K562 (cell line): ENCODE measurements at regions not wholly inside any gene's neighbourhood (a gene's known extent, or its start where the extent isn't known, plus 50 kb on each side); places are given as distances from the start of the nearest gene placed in this dataset.

Source experiments
- ATAC-seq: fragments of 200-7000 bp; cut with Tn5 transposase; 3 replicates; pipeline ENCODE4 v1.9.1; 2020; ENCODE audit warnings: moderate library complexity
- BruUV-seq: library from RNA; stranded (reverse); fragments of 400-500 nt; replicated peaks from 2 replicates; lab custom pipeline; 2021; lab: Mats Ljungman, UMichigan
- CTCF ChIA-PET: fragments of 300-600 bp; formaldehyde crosslinking; extraction: SDS; loops from one replicate; lab custom pipeline; 2021; ENCODE audit warnings: low intra/inter-chr PET ratio; lab: Yijun Ruan, JAX
- POLR2A ChIA-PET: fragments of 300-600, 350-650 bp; sonication (Branson Sonifier 250); formaldehyde crosslinking; extraction: SDS; loops from one replicate; lab custom pipeline; 2021; ENCODE audit warnings: antibody characterized with exemption, inconsistent platforms; lab: Yijun Ruan, JAX
- DNase-seq, 4 experiments: peaks; one replicate each; pipeline versions ENCODE4 v3.0.0 to v3.0.0-alpha.2; 2011 to 2018; ENCODE audit warnings: low spot score in 3 of 4, mixed read lengths in 3 of 4; ENCODE audit errors: extremely low read depth in 1 of 4
- FAIRE-seq: peaks from 2 replicates; lab custom pipeline; 2011; peaks lifted over from hg19 to GRCh38; lab: Jason Lieb, UNC
- H2AFZ ChIP-seq: 2 replicates; pipeline ENCODE4 v1.6.0; 2011; ENCODE audit warnings: low read depth, low read length, control low read depth, inconsistent platforms
- H3K27ac ChIP-seq: fragments of 200-600 bp; 3 replicates; pipeline ENCODE4 v1.8.0; 2011; ENCODE audit warnings: low read depth, mild to moderate bottlenecking, control low read depth, inconsistent platforms, low read length, moderate library complexity, mixed read lengths; ENCODE audit errors: extremely low read depth
- H3K27me3 ChIP-seq, 2 experiments: fragments of 300-600 bp in 1 of 2; 2 replicates in 1 of 2; 3 replicates in 1 of 2; pipeline versions ENCODE4 v1.6.0 to v1.8.0; 2011; ENCODE audit warnings: inconsistent platforms in 2 of 2, low read length in 2 of 2, mild to moderate bottlenecking in 1 of 2, mixed read lengths in 1 of 2, moderate library complexity in 1 of 2; ENCODE audit not compliant: control insufficient read depth in 2 of 2, insufficient read depth in 2 of 2
- H3K36me3 ChIP-seq: fragments of 300-600 bp; 3 replicates; pipeline ENCODE4 v1.8.0; 2011; ENCODE audit warnings: mild to moderate bottlenecking, low read length, inconsistent platforms; ENCODE audit not compliant: control insufficient read depth, insufficient read depth
- H3K4me1 ChIP-seq, 2 experiments: fragments of 200-600 bp in 1 of 2; replicated peaks in 1 of 2; 2 replicates in 1 of 2; 3 replicates in 1 of 2; pipeline versions ENCODE4 v1.5.1 to v1.8.0; 2011; ENCODE audit warnings: inconsistent platforms in 2 of 2, low read length in 2 of 2, mild to moderate bottlenecking in 1 of 2, mixed read lengths in 1 of 2, moderate library complexity in 1 of 2; ENCODE audit not compliant: control insufficient read depth in 2 of 2, insufficient read depth in 2 of 2
- H3K4me2 ChIP-seq: 2 replicates; pipeline ENCODE4 v1.6.1; 2011; ENCODE audit warnings: low read length, control low read depth, inconsistent platforms, mixed read lengths; ENCODE audit not compliant: insufficient read depth
- H3K4me3 ChIP-seq: fragments of 200-600 bp; sonication (generic), shearing (Covaris generic); 2 replicates; pipeline ENCODE4 v1.5.1; 2016; ENCODE audit warnings: control low read depth, inconsistent platforms
- H3K79me2 ChIP-seq: fragments of 200-600 bp; 3 replicates; pipeline ENCODE4 v1.8.0; 2011; ENCODE audit warnings: low read length, inconsistent platforms; ENCODE audit not compliant: control insufficient read depth, insufficient read depth
- H3K9ac ChIP-seq, 2 experiments: 2 replicates each; pipeline versions ENCODE4 v1.6.0 to v1.6.1; 2011; ENCODE audit warnings: low read depth in 2 of 2, low read length in 2 of 2, control low read depth in 1 of 2, inconsistent platforms in 1 of 2, mild to moderate bottlenecking in 1 of 2, mixed read lengths in 1 of 2; ENCODE audit not compliant: insufficient read depth in 1 of 2
- H3K9me1 ChIP-seq: one replicate; pipeline ENCODE4 v1.6.0; 2011; ENCODE audit warnings: inconsistent platforms, mild to moderate bottlenecking, low read length, moderate library complexity; ENCODE audit not compliant: control insufficient read depth, insufficient read depth
- H3K9me3 ChIP-seq: replicated peaks from 2 replicates; pipeline ENCODE4 v1.5.1; 2011; ENCODE audit warnings: low read depth, low read length, inconsistent platforms; ENCODE audit not compliant: control insufficient read depth, insufficient read depth
- H4K20me1 ChIP-seq: replicated peaks from 2 replicates; pipeline ENCODE4 v1.6.1; 2011; ENCODE audit warnings: low read length, inconsistent platforms, mixed read lengths; ENCODE audit not compliant: control insufficient read depth, insufficient read depth
- BRCA1 ChIP-seq, 2 experiments: fragments of 450-650 bp in 1 of 2; sonication (generic) in 1 of 2; formaldehyde crosslinking in 1 of 2; IDR thresholded peaks; 2 replicates each; pipeline versions ENCODE4 v1.5.0 to v1.6.1; 2017 to 2020; ENCODE audit warnings: mild to moderate bottlenecking in 1 of 2, missing genetic modification reagents in 1 of 2
- FOSL1 ChIP-seq: fragments of 200-800 bp; sonication (Bioruptor generic); conservative IDR thresholded peaks from 2 replicates; pipeline ENCODE4 v1.6.1; 2016; ENCODE audit warnings: missing genetic modification characterization, missing compliant biosample characterization
- WGBS: fragments of 100-300 bp; shearing (Covaris generic); methylation state at CpG from one replicate; pipeline ENCODE4 v1.1.6; 2016; ENCODE audit warnings: low coverage, mixed read lengths; ENCODE audit not compliant: insufficient coverage; ENCODE audit errors: missing lambda C conversion rate; 5-methylcytosine and 5-hydroxymethylcytosine counted together
- in situ Hi-C: fragments of 300-500 bp; cut with MboI; formaldehyde crosslinking; loops from 4 replicates; pipeline ENCODE4 v1.15.0; 2018; ENCODE audit warnings: inconsistent platforms, mixed read lengths
- intact Hi-C: fragments of 100-400 bp; cut with micrococcal nuclease; formaldehyde crosslinking; loops from 2 replicates; pipeline ENCODE4 v1.14.2; 2022
- TF ChIP-seq, protein P1 (sequence below), 3 experiments: IDR thresholded peaks in 2 of 3; conservative IDR thresholded peaks in 1 of 3; 2 replicates each; pipeline ENCODE4 v1.5.1; 2011 to 2012; ENCODE audit warnings: low read length in 3 of 3, mild to moderate bottlenecking in 3 of 3, control low read depth in 2 of 3, improper control_type of control experiment in 1 of 3, inconsistent platforms in 1 of 3, low read depth in 1 of 3, mixed read lengths in 1 of 3, moderate library complexity in 1 of 3; ENCODE audit not compliant: insufficient read depth in 2 of 3
- TF ChIP-seq, protein P2 (sequence below), 2 experiments: fragments of 450-650 bp; formaldehyde crosslinking in 1 of 2; IDR thresholded peaks; 2 replicates each; pipeline versions ENCODE4 v1.4.0 to v1.6.1; 2014 to 2020; ENCODE audit warnings: mild to moderate bottlenecking in 2 of 2, borderline replicate concordance in 1 of 2, low read depth in 1 of 2

GRCh38 chr3:194274424-194275085 lies 76.6 kb downstream of the CPN2 start:
- no peak for DNase-seq
- Histone ChIP-seq H3K4me3 (no peak overlapping the region), H3K36me3 (no peaks in the 10 kb centered on the region), H3K9me3 (no peaks in the 10 kb centered on the region), H4K20me1 (no peaks in the 10 kb centered on the region), H3K4me1 (peaks cover 2 to 35% of the 10 kb centered on the region in 2 experiments; a peak in 3 of 5 replicates), H3K9me1 (peaks cover 4% of the 10 kb centered on the region), H3K27ac (peak overlapping the region; percentile 49; the same call in 1 of the 3 replicates), H2AFZ (no peak overlapping the region), H3K27me3 (no peaks in the 10 kb centered on the region), H3K4me2 (no peak overlapping the region), H3K9ac (peak overlapping the region in 1 of 2 experiments; percentile 22; a peak in 1 of 4 replicates), H3K79me2 (no peaks in the 10 kb centered on the region)
- ChIA-PET POLR2A (interaction anchor here (0.7 to 1.2 kb wide), 4 partner anchors 8 to 417 kb away, joined by 3 to 4 read pairs (median 4); no protein-coding TSS in a partner anchor), CTCF (no interaction called here)
- intact Hi-C loops, result no loop called here
- 32% methylated on average over 3 of the region's 4 CpGs for WGBS
- TF ChIP-seq, protein P1, sequence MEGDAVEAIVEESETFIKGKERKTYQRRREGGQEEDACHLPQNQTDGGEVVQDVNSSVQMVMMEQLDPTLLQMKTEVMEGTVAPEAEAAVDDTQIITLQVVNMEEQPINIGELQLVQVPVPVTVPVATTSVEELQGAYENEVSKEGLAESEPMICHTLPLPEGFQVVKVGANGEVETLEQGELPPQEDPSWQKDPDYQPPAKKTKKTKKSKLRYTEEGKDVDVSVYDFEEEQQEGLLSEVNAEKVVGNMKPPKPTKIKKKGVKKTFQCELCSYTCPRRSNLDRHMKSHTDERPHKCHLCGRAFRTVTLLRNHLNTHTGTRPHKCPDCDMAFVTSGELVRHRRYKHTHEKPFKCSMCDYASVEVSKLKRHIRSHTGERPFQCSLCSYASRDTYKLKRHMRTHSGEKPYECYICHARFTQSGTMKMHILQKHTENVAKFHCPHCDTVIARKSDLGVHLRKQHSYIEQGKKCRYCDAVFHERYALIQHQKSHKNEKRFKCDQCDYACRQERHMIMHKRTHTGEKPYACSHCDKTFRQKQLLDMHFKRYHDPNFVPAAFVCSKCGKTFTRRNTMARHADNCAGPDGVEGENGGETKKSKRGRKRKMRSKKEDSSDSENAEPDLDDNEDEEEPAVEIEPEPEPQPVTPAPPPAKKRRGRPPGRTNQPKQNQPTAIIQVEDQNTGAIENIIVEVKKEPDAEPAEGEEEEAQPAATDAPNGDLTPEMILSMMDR (IDR thresholded peaks at IDR 0.05 in 2 of 3, conservative IDR thresholded peaks at IDR 0.05 in 1 of 3; ENCODE audit: insufficient read depth in 2 of 3, low read depth in 1 of 3, low read length in 3 of 3), result peak in 1 of 3 experiments; percentile 15; a peak in 1 of 6 replicates
- TF ChIP-seq FOSL1 (tag), result peak; percentile 41
- TF ChIP-seq, protein P2, sequence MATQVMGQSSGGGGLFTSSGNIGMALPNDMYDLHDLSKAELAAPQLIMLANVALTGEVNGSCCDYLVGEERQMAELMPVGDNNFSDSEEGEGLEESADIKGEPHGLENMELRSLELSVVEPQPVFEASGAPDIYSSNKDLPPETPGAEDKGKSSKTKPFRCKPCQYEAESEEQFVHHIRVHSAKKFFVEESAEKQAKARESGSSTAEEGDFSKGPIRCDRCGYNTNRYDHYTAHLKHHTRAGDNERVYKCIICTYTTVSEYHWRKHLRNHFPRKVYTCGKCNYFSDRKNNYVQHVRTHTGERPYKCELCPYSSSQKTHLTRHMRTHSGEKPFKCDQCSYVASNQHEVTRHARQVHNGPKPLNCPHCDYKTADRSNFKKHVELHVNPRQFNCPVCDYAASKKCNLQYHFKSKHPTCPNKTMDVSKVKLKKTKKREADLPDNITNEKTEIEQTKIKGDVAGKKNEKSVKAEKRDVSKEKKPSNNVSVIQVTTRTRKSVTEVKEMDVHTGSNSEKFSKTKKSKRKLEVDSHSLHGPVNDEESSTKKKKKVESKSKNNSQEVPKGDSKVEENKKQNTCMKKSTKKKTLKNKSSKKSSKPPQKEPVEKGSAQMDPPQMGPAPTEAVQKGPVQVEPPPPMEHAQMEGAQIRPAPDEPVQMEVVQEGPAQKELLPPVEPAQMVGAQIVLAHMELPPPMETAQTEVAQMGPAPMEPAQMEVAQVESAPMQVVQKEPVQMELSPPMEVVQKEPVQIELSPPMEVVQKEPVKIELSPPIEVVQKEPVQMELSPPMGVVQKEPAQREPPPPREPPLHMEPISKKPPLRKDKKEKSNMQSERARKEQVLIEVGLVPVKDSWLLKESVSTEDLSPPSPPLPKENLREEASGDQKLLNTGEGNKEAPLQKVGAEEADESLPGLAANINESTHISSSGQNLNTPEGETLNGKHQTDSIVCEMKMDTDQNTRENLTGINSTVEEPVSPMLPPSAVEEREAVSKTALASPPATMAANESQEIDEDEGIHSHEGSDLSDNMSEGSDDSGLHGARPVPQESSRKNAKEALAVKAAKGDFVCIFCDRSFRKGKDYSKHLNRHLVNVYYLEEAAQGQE (IDR thresholded peaks at IDR 0.05; ENCODE audit: borderline replicate concordance), result peak; percentile 13; the same call in 1 of the 2 replicates
- TF ChIP-seq, protein P2 (CRISPR knock-in tag; IDR thresholded peaks at IDR 0.05; ENCODE audit: low read depth), result no peak
- TF ChIP-seq BRCA1 (IDR thresholded peaks at IDR 0.05), result no peak
- no peak for TF ChIP-seq BRCA1 (CRISPR knock-in tag; IDR thresholded peaks at IDR 0.05)
- FAIRE-seq, result peak; percentile 44
- no TSS peak for BruUV-seq
- ATAC-seq, result no peak
- in situ Hi-C loops, result no loop called here
